GM23338 (cell line): ENCODE measurements at regions not wholly inside any gene's neighbourhood (a gene's known extent, or its start where the extent isn't known, plus 50 kb on each side); places are given as distances from the start of the nearest gene placed in this dataset.

Source experiments
- ATAC-seq: fragments of 200-7000 bp; cut with Tn5 transposase; 3 replicates; pipeline ENCODE4 v1.9.1; 2020
- DNase-seq: peaks from one replicate; pipeline ENCODE4 v3.0.0-alpha.2; 2015; ENCODE audit warnings: low spot score
- H2AFZ ChIP-seq: fragments of 200-600 bp; sonication (generic); 2 replicates; pipeline ENCODE4 v1.8.0; 2016; ENCODE audit warnings: antibody characterized with exemption, mild to moderate bottlenecking, moderate library complexity
- H3F3A ChIP-seq: fragments of 200-600 bp; sonication (generic); replicated peaks from 2 replicates; pipeline ENCODE4 v1.8.0; 2017; ENCODE audit warnings: antibody characterized with exemption, mixed run types, low read depth
- H3K27ac ChIP-seq: fragments of 200-600 bp; sonication (generic); 2 replicates; pipeline ENCODE4 v1.6.1; 2016; ENCODE audit warnings: low read depth
- H3K27me3 ChIP-seq: fragments of 200-600 bp; sonication (generic); 2 replicates; pipeline ENCODE4 v1.8.0; 2016; ENCODE audit warnings: mild to moderate bottlenecking, mixed run types, moderate library complexity; ENCODE audit not compliant: insufficient read depth
- H3K36me3 ChIP-seq: fragments of 200-600 bp; sonication (generic); 2 replicates; pipeline ENCODE4 v1.8.0; 2016; ENCODE audit warnings: mild to moderate bottlenecking; ENCODE audit not compliant: insufficient read depth
- H3K4me1 ChIP-seq: fragments of 200-600 bp; sonication (generic); 2 replicates; pipeline ENCODE4 v1.8.0; 2016; ENCODE audit warnings: mild to moderate bottlenecking, moderate library complexity; ENCODE audit not compliant: insufficient read depth
- H3K4me2 ChIP-seq: fragments of 200-600 bp; sonication (generic); 2 replicates; pipeline ENCODE4 v1.7.1; 2017; ENCODE audit warnings: mixed run types
- H3K4me3 ChIP-seq: fragments of 200-600 bp; sonication (generic); 2 replicates; pipeline ENCODE4 v1.6.1; 2016; ENCODE audit warnings: mixed run types
- H3K79me2 ChIP-seq: fragments of 200-600 bp; sonication (generic); replicated peaks from 2 replicates; pipeline ENCODE4 v1.8.0; 2017; ENCODE audit warnings: mild to moderate bottlenecking; ENCODE audit not compliant: insufficient read depth
- H3K9me2 ChIP-seq: fragments of 200-600 bp; sonication (generic); 2 replicates; pipeline ENCODE4 v1.8.0; 2017; ENCODE audit not compliant: insufficient read depth
- H4K20me1 ChIP-seq: fragments of 200-600 bp; sonication (generic); replicated peaks from 2 replicates; pipeline ENCODE4 v1.8.0; 2017; ENCODE audit warnings: mild to moderate bottlenecking; ENCODE audit not compliant: insufficient read depth
- H3K27ac Mint-ChIP-seq: 2 replicates; pipeline ENCODE4 v1.8.0; 2020; ENCODE audit warnings: inconsistent platforms, mild to moderate bottlenecking, moderate library complexity, mixed read lengths
- H3K27me3 Mint-ChIP-seq: 3 replicates; pipeline ENCODE4 v1.8.0; 2022; ENCODE audit warnings: low read depth, mild to moderate bottlenecking, moderate library complexity, mixed read lengths, inconsistent platforms; ENCODE audit not compliant: insufficient read depth, poor library complexity
- H3K36me3 Mint-ChIP-seq: 3 replicates; pipeline ENCODE4 v1.8.0; 2021; ENCODE audit warnings: low read depth, mild to moderate bottlenecking, inconsistent platforms, moderate library complexity, mixed read lengths
- H3K4me1 Mint-ChIP-seq: 3 replicates; pipeline ENCODE4 v1.8.0; 2020; ENCODE audit warnings: mild to moderate bottlenecking, inconsistent platforms, mixed read lengths
- H3K4me3 Mint-ChIP-seq: 3 replicates; pipeline ENCODE4 v1.8.0; 2021; ENCODE audit warnings: moderate library complexity, mild to moderate bottlenecking, inconsistent platforms, mixed read lengths
- H3K9me3 Mint-ChIP-seq: 3 replicates; pipeline ENCODE4 v1.8.0; 2020; ENCODE audit warnings: moderate library complexity, mild to moderate bottlenecking, inconsistent platforms, mixed read lengths
- CREB1 ChIP-seq: fragments of 250-450 bp; sonication (Bioruptor Pico); IDR thresholded peaks from 2 replicates; pipeline ENCODE4 v1.5.0; 2020; ENCODE audit warnings: low read depth, mild to moderate bottlenecking, moderate library complexity
- ETS1 ChIP-seq: IDR thresholded peaks from 2 replicates; pipeline ENCODE4 v1.6.1; 2016; ENCODE audit warnings: antibody characterized with exemption
- EZH2 ChIP-seq: fragments of 200-600 bp; sonication (generic); IDR thresholded peaks from one replicate; pipeline ENCODE4 v1.8.0; 2017; ENCODE audit warnings: antibody characterized with exemption, mild to moderate bottlenecking, low read depth; ENCODE audit not compliant: unreplicated experiment
- EZH2phosphoT487 ChIP-seq: fragments of 200-600 bp; sonication (generic); IDR thresholded peaks from one replicate; pipeline ENCODE4 v1.8.1; 2018; ENCODE audit warnings: antibody characterized with exemption; ENCODE audit not compliant: unreplicated experiment
- NANOG ChIP-seq: IDR thresholded peaks from 2 replicates; pipeline ENCODE4 v1.6.1; 2016; ENCODE audit warnings: antibody characterized with exemption, borderline replicate concordance
- REST ChIP-seq: IDR thresholded peaks from one replicate; pipeline ENCODE4 v1.6.1; 2018; ENCODE audit warnings: antibody characterized with exemption; ENCODE audit not compliant: unreplicated experiment
- STAT1 ChIP-seq: IDR thresholded peaks from one replicate; pipeline ENCODE4 v1.6.1; 2016; ENCODE audit warnings: antibody characterized with exemption; ENCODE audit not compliant: unreplicated experiment
- ZNF462 ChIP-seq: fragments of 250-450 bp; sonication (Bioruptor Pico); IDR thresholded peaks from 2 replicates; pipeline ENCODE4 v1.5.0; 2020; ENCODE audit warnings: mild to moderate bottlenecking, moderate library complexity

DNA sequence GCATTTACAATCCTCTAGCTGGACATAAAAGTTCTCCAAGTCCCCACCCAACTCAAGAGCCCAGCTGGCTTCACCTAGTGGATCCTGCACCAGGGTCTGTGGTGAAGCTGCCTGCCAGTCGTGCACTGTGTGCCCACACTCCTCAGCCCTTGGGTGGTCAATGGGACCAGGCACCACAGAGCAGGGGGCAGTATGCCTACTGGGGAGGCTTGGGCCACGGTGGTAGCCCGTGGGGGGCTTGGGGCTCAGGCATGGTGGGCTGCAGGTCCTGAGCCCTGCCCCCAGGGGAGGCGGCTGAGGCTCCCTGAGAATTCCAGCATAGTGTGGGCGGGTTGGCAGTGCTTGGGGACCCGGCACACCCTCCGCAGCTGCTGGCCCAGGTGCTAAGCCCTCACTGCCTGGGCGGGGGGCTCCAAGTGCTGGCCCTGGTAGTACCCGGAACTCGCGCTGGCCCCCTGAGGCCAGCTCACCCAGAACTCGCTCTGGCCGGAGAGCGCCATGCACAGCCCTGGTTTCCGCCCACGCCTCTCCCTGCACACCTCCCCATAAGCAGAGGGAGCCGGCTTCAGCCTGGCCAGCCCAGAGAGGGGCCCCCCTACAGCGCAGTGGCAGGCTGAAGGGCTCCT is 1473.4 kb downstream of the SUCLG1 start:
- peaks cover 28% of the 10 kb centered on the region for H3K9me3 Mint-ChIP-seq
- Histone ChIP-seq H2AFZ (no peak overlapping the region), H3F3A (no peaks in the 10 kb centered on the region), H3K79me2 (no peaks in the 10 kb centered on the region), H3K4me2 (no peak overlapping the region), H3K27ac (no peak overlapping the region), H3K9me2 (peaks cover 7% of the 10 kb centered on the region), H3K27me3 (no peaks in the 10 kb centered on the region), H4K20me1 (no peaks in the 10 kb centered on the region), H3K4me1 (no peaks in the 10 kb centered on the region), H3K4me3 (no peak overlapping the region), H3K36me3 (no peaks in the 10 kb centered on the region)
- H3K27me3 Mint-ChIP-seq = peaks cover 6% of the 10 kb centered on the region
- TF ChIP-seq NANOG (no peak), REST (no peak), CREB1 (CRISPR knock-in tag) (no peak), STAT1 (no peak), EZH2 (no peak), ETS1 (no peak), ZNF462 (no peak), EZH2phosphoT487 (no peak)
- no peaks in the 10 kb centered on the region; the same call in 2 of the 3 replicates for H3K4me1 Mint-ChIP-seq
- ATAC-seq (no peak), DNase-seq (no peak)
- H3K27ac Mint-ChIP-seq = no peak overlapping the region
- peaks cover 14% of the 10 kb centered on the region for H3K36me3 Mint-ChIP-seq
- no peak overlapping the region for H3K4me3 Mint-ChIP-seq
